AG04450 (cell line): ENCODE measurements at regions not wholly inside any gene's neighbourhood (a gene's known extent, or its start where the extent isn't known, plus 50 kb on each side); places are given as distances from the start of the nearest gene placed in this dataset.
"Not testable (repeated sequence)": the region's sequence is repeated elsewhere in the genome, so short reads cannot be mapped to it uniquely, and the experiment has no call there.

ENCODE experiments used
- CTCF ChIA-PET: fragments of 300-600, 350-600 bp; formaldehyde crosslinking; extraction: SDS; loops from one replicate; lab custom pipeline; 2022; ENCODE audit warnings: antibody characterized with exemption, inconsistent platforms; lab: Charles Lee
- POLR2A ChIA-PET: fragments of 350-600 bp; formaldehyde crosslinking; extraction: SDS; loops from one replicate; lab custom pipeline; 2021; ENCODE audit warnings: antibody characterized with exemption, inconsistent platforms; lab: Yijun Ruan, JAX
- DNase-seq: peaks from one replicate; pipeline ENCODE4 v3.0.0-alpha.2; 2011; ENCODE audit warnings: low read depth, low spot score
- H3K27ac ChIP-seq: one replicate; pipeline ENCODE4 v1.5.1; 2012; ENCODE audit warnings: low read depth, low read length, control low read depth
- H3K27me3 ChIP-seq: one replicate; pipeline ENCODE4 v1.6.0; 2012; ENCODE audit warnings: low read length; ENCODE audit not compliant: control insufficient read depth, insufficient read depth
- H3K4me3 ChIP-seq: 2 replicates; pipeline ENCODE4 v1.5.1; 2011; ENCODE audit warnings: mild to moderate bottlenecking, low read depth, low read length, control low read depth
- H3K9me3 ChIP-seq: 2 replicates; pipeline ENCODE4 v1.5.1; 2012; ENCODE audit warnings: low read length; ENCODE audit not compliant: control insufficient read depth, insufficient read depth
- CTCF ChIP-seq: IDR thresholded peaks from 2 replicates; pipeline ENCODE4 v1.5.1; 2011; ENCODE audit warnings: low read depth, low read length, control low read depth, inconsistent platforms

- ChIA-PET POLR2A (no interaction called here), CTCF (interaction anchor here (0.6 kb wide), 1 partner anchor 729 kb away, joined by 6 read pairs; no protein-coding TSS in a partner anchor)
- Histone ChIP-seq H3K9me3 (no peaks in the 10 kb centered on the region), H3K27me3 (no peaks in the 10 kb centered on the region), H3K27ac (no peak overlapping the region), H3K4me3 (no peak overlapping the region)
- DNase-seq = no peak
- no peak for TF ChIP-seq CTCF
Measured at GRCh38 chr7:23893942-23894891, 184.2 kb downstream of the STK31 start.

- H3K27ac ChIP-seq = no peak overlapping the region
- ChIA-PET POLR2A (no interaction called here), CTCF (interaction anchor here (1.0 kb wide), 1 partner anchor 43 kb away, joined by 4 read pairs; no protein-coding TSS in a partner anchor)
- no peak overlapping the region for H3K4me3 ChIP-seq
- no peaks in the 10 kb centered on the region for H3K9me3 ChIP-seq
- no peak for TF ChIP-seq CTCF
- no peaks in the 10 kb centered on the region for H3K27me3 ChIP-seq
- DNase-seq = no peak
Measured at GRCh38 chr7:23894892-23895569, 185.0 kb downstream of the STK31 start.

GRCh38 chr7:23895666-23896096 lies 185.7 kb downstream of the STK31 start:
- H3K27me3 ChIP-seq = no peaks in the 10 kb centered on the region
- CTCF ChIA-PET = interaction anchor here (1.0 to 1.2 kb wide), 2 partner anchors 43 to 1202 kb away, joined by 4 read pairs; no protein-coding TSS in a partner anchor
- no peaks in the 10 kb centered on the region for H3K9me3 ChIP-seq
- no peak overlapping the region for H3K4me3 ChIP-seq
- no peak overlapping the region for H3K27ac ChIP-seq
- POLR2A ChIA-PET = no interaction called here
- no peak for TF ChIP-seq CTCF
- DNase-seq = no peak

GRCh38 chr7:23898619-23899018 lies 188.6 kb downstream of the STK31 start:
- ChIA-PET POLR2A (no interaction called here), CTCF (no interaction called here)
- Histone ChIP-seq H3K4me3 (no peak overlapping the region), H3K9me3 (no peaks in the 10 kb centered on the region), H3K27me3 (no peaks in the 10 kb centered on the region), H3K27ac (no peak overlapping the region)
- no peak for TF ChIP-seq CTCF
- no peak for DNase-seq

GRCh38 chr7:23904901-23905300 lies 194.9 kb downstream of the STK31 start:
- H3K9me3 ChIP-seq, H3K4me3 ChIP-seq, H3K27me3 ChIP-seq, H3K27ac ChIP-seq, POLR2A ChIA-PET, DNase-seq, CTCF ChIA-PET: not testable (repeated sequence)
